ENCODE measurements at regions not wholly inside any gene's neighbourhood (a gene's known extent, or its start where the extent isn't known, plus 50 kb on each side); places are given as distances from the start of the nearest gene placed in this dataset.

DNA sequence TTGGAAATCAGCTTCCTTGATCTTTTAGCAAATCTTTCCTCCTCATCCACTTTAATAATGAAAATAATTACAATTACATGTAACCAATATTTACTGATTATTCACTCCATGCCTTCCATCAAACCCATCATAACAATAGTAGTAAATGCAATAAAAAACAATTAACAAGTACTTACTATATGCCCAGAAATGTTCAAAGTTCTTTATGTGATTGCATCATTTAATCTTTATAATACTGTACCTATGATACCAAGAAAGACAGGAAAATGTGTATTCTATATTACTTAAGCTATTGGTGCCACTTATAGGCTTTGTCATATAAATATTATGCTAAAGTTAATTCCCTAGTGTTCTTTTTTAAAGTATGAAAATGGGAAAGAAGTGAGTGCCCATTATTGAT is 210.2 kb upstream of the PKDCC start:
- no peak for TF ChIP-seq CTCF (conservative IDR thresholded peaks at IDR 0.05)
- no peak for TF ChIP-seq ZFX (IDR thresholded peaks at IDR 0.05)
